Stimulated activated CD8-positive, alpha-beta memory T cell treated with anti-CD3 and anti-CD28 coated beads, Interleukin-12 subunit alpha, Interleukin-12 subunit beta, amount 100 ng/mL, for 1 hour (primary cell): ENCODE measurements at regions not wholly inside any gene's neighbourhood (a gene's known extent, or its start where the extent isn't known, plus 50 kb on each side); places are given as distances from the start of the nearest gene placed in this dataset.

ENCODE experiments used
- DNase-seq: peaks from one replicate; pipeline ENCODE4 v3.0.0-alpha.2; 2020; ENCODE audit warnings: low read depth

DNA sequence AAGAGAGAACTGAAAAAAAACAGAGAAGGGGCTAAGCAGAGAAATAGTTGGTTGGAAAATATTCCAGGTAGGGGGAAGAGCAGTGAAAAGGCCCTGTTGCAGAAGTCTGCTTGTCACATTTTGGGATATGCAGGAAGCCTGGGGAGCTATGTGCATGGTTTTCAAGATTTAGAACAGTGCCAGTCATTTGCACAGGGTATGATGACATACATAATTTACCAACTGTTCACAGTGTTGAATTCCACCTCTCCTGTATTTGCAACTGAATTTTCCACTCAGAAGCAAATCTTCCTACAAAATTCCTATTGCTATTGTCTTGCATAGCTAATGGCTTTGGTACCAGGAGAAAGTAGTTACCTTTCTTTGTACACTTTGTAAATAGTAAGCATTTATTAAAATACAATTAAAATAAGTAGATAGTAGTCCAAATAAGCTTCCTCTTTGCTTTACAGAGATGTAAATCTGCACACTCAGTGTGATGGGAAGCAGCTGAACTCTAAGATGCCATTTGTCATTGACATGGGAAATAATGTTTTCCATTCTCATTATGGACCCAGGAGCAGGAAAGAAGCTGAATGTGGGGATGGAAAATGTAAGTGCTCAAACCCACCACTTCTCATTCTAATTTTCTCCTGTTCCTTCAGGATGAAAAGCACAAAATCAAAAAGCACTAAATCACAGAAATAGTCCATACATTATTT, 177.4 kb downstream of the BTG1 start:
- no peak for DNase-seq

DNA sequence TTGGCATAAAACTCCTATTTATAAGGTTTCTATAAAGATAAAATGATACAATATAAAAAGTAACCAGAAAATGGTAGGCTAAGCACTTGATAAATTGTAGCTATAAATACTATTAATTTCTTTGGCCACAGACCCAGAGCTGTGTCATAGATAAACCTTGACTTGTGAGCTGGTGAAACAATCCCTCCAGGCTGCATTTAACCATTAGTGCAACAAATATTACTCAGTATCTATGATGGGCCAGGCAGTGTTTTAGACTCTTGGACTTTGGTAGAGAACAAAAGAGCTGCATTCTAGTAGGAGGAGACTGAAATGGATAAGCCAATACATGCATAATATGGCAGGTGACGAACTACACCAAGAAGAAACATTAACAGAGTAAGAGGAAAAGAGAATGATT, 178.1 kb downstream of the BTG1 start:
- DNase-seq = no peak

DNA sequence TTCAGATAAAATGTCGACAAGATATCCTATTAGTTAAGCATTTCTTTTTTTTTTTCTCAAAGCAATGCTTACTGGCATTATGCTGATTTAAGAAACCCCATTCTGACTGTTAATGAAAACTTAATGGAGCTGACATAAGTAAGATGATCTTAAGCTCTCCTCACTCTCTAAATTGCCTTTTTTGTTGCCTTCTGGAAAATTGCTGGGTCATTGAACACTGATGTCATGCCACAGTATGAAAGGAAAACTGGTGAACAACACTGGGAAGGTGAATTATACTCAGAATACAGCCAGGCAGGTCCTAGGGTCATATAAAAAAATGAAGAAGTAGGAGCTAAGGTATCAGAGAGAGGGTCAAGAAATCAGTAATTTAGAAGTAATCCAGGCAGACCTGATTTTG, 179.9 kb downstream of the BTG1 start:
- no peak for DNase-seq

DNA sequence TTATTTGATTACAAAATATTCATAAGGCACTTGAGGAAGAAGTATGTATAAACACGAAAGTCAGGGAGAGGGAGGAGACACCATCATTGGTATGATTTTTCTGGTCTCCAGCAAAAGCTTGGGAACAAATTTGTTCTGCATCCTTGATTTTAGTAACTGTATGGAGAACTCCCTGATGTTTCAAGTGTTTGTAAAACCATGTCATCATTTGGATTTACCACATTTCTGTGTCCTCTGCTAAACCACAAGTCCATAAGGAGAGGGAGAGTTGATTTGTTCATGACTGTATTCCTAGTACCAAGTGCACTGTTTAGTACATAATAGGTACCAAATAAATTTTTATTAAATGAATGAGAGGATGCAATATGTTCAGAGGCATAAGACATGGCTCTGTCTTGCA, 181.1 kb downstream of the BTG1 start:
- no peak for DNase-seq

DNA sequence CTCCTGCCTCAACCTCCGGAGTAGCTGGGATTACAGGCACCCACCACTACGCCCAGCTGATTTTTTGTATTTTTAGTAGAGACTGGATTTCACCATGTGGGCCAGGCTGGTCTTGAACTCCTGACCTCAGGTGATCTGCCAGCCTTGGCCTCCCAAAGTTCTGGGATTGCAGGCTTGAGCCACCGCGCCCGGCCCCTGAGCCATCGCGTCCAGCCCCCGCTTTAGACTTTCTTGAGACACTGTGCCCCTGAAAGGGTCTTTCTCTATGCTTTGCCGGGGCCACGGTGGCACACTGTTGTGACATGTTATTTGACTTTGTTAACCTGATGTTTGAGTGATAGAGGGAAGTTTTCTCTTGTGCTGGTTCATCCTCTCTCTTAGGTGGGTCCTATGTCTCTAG, 186.4 kb downstream of the BTG1 start:
- DNase-seq = no peak

DNA sequence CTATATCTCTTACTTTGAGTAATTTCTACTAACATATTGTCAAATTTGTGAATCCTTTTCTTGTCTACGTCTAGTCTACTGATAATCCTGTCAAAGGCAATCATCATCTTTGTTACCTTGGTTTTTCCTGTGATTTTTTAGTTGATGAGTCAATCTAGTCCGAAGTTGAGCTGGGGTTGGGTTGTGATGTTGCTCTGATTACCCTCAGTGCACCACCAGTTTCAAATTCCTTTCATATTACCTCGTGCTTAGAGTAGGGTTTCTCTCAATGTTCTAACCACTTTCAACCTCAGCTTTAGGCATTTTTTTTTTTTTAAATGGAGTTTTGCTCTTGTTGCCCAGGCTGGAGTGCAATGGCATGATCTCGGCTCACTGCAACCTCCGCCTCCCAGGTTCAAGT, 186.8 kb downstream of the BTG1 start:
- no peak for DNase-seq

DNA sequence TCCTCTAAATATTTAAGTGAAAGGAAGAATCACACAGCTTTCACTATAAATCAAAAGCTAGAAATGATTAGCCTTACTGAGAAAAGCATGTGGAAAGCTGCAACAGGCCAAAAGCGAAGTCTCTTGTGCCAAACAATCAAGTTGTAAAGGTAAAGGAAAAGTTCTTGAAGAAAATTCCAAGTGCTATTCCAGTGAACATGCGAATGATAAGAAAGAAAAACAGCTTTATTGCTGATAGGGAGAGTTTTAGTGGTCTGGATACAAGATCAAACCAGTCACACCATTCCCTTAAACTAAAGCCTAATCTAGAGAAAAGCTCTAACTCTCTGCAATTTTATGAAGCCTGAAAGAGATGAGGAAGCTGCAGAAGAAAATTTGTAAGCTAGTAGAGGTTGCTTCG, 190.9 kb downstream of the BTG1 start:
- DNase-seq = no peak

DNA sequence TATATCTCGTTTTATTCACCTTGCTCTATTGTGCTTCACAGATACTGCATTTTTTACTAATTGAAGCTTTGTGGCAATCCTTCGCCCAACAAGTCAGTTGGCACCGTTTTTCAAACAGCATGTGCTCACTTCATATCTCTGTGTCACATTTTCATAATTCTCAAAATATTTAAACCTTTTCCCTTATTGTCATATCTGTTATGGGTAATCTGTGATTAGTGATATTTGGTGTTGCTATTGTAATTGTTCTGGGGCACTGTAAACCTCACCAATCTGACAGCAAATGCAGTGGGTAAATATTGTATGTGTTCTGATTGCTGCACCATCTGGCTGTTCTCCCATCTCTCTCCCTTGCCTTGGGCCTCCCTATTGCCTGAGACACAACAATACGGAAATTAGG, 191.3 kb downstream of the BTG1 start:
- no peak for DNase-seq

DNA sequence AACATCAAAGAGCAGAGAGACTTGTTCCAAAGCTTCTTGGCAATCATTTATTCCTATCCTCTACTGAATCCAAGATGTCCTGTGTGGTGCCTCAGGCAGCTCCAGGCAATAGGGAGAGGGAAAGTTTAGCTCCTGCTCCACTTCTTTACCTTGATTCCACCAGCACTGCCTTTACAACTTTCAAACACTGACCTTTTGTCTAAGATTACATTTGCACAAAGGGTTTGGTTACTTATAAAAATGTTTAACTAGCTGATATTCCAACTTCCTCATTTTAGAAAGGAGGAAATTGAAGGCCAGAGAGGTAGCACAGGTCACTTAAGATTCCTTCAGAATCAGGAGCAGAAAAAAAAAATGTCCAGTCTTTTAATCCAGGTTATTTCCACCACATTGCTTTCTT, 192.7 kb downstream of the BTG1 start:
- DNase-seq = no peak

DNA sequence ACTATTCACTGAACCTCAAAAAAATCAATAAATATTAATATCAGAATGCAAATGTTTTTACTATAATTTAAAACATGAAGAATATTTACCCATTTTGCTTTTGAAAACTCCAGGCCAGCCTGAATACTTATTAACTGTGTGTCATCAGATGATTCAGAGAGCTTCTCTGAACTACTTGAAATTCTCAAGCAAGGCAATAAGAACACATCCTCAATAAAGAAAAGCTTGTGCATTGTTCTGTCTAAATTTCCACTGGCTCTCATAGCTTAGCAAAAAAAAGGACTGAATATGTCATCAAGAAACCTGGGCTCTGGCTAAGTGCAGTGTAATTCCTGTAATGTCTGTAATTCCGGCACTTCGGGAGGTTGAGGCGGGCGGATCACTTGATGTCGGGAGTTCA, 194.1 kb downstream of the BTG1 start:
- no peak for DNase-seq

DNA sequence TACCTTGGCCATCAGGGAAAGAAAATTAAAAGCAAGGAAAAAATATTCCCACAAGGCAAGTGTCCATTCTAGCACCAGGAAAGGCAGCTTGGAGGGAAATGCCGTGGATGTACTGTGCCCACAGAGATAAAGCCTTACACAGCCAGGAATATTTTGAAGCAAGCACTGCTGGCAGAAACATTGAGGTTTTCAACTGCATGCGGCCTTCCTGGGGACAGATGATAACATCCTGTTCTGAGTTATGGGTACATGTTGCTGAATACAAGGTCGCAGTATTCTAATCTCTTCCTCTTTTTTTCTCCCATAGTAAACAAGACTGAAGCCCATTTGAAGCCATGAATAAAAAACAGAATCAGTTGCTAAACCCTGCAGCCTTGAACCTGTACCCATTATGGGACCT, 197.1 kb downstream of the BTG1 start:
- no peak for DNase-seq

DNA sequence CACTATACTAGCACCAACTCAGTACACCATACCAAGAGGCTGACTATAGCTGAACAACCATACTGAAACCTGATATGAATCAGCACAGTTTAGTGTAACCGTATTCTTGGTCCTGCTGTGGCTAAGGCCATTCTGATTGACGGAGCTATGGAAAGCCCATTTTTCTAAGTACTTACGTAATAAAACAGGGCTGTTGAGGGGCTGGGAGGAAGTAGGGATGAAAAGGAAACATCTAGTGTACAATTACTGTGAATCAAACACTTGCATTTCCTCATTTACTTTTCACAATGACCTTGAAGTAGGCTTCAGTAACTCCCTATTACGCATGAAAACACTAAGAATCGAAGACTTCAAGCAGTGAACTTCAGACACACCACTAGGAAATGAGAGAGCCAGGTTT, 198.2 kb downstream of the BTG1 start:
- DNase-seq = no peak

DNA sequence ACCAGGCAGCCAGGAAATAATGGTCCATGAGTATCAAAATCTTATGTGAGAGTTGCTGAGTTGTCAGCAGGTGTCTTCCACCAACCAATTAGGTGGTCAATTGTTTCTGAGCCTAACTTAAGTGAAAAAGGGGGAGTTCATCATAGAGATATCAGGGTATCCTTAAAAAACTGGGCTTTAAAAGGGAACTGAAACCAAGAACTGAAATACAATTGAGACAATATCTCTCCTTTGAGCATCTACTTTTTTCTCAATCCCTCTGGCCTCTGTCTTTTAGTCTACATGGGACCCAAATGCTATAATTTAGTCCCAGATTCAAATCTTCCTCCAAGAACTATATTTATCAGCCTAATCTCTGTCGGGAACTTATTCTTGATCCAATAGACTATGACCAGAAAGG, 201.0 kb downstream of the BTG1 start:
- no peak for DNase-seq

DNA sequence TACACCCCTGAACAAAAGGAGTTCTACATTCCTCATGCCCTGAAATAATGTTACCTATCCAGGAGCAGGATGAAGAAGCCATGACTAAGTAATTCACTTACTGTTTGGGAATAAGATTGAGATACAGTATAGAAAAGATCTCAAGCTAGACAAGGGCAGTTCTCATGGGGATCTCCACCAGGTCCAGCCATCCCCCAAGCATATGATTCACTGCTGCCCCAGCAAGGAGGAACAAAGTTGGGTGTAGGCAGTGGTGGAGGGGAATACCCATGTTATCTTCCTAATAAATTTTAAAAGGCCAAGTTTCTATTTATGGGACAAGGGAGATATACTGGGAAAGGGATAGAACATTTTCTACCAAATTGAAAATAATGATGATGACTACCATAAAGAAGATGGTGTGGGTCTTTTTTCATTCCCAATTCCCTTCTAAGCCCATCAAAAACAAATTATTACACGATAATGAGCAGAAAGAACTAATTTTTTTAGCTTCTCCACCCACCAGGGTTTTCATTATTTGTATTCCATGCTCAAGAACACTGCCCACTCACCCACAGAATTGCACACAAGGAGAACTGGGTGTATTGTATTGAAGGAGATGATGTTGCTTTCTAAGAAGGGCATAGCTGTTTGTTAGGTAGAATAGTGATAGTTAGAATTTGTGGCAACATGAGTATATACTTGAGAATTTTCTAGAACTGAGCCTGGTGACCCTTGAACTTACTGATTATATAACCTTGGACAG, 204.6 kb downstream of the BTG1 start:
- DNase-seq = no peak

DNA sequence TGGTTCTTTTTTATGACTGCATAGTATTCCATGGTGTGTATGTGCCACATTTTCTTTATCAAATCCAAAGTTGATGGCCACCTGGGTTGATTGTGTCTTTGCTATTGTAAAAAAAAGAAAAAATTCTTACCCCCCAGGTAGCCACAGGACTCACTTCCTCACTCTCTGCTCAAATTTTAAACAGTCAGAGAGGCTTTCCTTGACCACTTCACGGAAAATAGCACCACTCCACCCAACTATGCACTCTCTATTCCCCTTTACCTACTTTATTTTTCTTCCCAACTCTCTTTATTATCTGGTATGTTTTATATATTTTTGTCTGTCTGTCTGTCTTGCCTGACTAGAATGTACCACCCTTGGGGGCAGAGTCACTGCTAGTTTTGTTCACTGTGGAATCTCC, 205.3 kb downstream of the BTG1 start:
- DNase-seq = no peak

DNA sequence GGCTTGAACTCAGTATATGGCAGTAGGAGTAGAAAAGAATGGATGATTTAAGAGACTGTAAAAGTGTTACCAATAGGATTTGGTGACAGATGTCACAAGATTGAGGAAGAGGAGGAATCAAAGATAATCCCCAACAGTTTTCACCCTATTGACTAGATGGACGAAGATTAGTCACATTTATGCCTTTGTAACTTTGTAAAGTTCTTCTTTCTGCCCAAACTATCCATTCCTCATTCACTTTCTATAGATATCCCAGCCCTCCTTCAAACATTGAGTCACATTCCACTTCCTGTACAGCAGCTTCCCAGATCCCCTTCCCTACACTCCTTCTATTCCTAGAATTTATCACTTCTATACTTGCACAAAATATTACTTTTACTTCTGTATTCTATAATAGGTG, 207.9 kb downstream of the BTG1 start:
- DNase-seq = no peak

DNA sequence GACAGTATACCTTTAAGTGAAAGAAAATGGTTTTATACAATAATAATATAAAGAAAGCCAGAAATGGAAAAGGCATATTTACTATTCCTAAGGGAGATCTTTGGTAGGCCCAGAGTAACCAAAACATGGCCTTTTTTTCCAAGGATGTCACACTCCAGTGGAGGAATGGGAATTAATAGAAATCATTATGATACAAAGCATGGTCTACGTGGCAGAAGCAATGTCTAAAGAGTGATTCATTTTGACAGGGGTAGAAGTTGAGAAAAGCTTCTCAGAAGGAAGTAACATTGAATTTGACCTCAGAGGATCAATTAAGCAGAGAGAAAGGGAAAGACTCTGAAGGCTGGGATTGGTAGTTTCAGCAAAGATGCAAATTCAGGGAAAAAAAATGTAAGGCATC, 208.6 kb downstream of the BTG1 start:
- DNase-seq = no peak

DNA sequence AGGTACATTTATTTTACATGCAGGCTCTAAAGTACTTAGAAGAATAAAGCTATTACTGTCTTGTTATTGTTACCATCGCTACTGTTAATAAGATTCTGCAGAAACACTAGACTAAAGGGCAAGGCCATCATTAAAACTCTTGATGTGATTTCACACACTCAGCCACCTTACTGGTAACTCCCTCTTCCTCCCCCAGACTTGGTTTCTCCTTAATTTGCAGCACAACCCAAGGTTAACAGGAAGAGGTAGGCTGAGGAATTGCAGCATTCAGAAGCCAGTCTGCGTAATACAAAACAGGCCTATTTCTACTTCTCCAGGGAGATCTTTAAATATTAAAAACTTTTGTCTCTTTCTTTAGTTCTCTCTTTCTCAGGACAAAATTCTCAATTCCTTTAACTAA, 210.3 kb downstream of the BTG1 start:
- no peak for DNase-seq

DNA sequence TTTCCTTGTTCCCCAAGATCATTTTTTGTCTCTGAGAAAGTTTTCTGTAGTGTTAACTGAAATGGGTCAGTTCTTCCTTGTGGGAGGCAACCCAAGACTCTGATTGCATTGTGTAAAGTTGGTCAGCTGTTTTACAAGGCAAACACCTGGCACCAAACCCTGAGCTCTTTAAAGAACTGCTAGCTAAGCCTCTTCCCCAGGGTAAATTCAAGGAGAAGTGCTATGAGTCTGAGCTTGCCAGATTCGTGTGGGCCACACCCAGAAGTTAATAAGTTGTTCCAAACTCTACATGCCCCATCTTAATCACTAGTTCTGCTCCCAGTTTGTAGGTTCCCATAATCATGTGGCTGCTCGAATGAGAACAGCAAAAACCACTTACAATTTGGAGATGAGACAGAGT, 214.5 kb downstream of the BTG1 start:
- no peak for DNase-seq

DNA sequence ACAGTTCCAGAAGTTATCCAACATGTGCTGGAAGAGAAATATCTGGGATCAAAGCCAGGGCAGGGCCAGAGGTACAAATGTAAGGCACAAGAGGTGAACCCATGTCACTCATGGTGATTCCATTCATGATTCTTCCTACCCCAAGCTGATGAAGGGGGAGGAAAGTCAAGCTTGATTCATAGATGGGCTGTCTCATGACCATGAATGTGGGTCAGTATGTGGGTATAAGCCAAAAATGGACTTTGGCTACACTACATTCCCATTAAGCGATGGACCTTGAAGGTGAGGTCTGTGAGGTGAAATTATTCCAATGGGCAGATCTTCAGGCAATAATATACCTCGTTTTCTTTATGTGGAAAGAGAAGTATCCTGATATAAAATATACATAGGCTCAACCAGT, 217.1 kb downstream of the BTG1 start:
- no peak for DNase-seq

DNA sequence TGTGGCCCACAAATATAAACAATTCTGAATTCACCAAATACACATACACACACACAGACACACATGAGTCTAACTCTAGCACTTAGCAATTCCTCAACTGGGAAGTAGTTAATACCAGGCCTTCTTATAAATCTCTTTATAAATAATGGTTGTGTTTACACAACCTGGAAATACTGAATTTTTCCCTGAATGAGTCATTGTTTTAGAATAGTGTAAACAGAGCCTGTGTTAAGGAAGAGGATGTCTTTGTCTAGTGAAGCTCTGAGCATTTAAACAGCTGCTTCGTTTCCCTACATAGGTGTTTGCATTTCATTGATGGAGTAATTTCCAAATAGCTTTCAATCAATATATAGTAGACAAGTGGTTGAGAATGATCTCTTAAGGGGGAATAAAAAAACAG, 218.8 kb downstream of the BTG1 start:
- DNase-seq = no peak

DNA sequence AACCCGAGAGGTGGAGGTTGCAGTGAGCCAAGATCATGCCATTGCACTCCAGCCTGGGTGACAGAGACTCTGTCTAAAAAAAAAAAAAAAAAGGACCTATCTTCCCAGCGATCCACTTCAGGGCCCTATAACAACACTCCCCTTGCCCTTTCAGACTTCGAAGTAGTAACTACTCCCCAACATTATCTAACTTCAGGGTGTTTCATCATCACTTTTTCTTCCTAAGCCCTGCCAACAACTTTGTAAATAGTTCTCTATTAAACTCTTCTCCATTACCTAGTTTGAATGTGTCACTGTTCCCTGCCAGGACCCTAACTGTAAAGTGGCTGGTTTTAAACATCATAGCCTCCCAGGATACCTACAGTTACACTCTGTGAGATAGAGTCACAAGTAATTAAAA, 220.8 kb downstream of the BTG1 start:
- no peak for DNase-seq

DNA sequence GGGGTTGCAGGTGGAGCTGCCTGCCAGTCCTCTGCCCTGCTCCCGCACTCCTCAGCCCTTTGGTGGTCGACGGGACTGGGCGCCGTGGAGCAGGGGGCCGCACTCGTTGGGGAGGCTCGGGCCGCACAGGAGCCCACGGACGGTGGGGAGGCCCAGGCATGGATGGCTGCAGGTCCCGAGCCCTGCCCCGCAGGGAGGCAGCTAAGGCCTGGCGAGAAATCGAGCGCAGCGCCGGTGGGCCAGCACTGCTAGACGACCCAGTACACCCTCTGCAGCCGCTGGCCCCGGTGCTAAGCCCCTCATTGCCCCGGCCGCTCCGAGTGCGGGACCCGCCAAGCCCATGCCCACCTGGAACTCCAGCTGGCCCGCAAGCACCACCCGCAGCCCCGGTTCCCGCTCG, 221.8 kb downstream of the BTG1 start:
- no peak for DNase-seq

DNA sequence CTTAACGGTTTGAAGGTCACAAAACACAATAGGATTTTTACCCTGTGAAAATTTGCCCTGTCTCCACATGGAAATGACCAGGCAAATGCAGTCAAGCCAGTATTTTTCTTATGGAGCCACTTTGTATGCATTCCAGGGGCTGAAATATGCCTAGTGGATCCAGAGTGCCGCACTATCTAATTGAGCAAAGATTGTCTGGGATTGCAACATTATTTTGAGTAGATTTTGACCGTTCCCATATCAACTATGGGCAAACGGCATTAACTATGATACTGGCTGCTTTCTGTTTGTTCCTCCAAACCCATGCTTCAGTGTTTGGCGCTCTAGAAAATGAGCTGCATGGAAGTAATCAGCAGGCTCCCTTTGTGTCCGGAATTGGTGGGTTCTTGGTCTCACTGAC, 223.0 kb downstream of the BTG1 start:
- no peak for DNase-seq
